ENCODE measurements at regions not wholly inside any gene's neighbourhood (a gene's known extent, or its start where the extent isn't known, plus 50 kb on each side); places are given as distances from the start of the nearest gene placed in this dataset. TPM values are rescaled to one million over a fixed set of nuclear protein-coding genes. Genes with fewer than 3 reads are reported as not detected.

Small RNA genes in the stretch of these regions (small RNA-seq; reads per million reads assigned to genes)
- gene AC096577.2, result not detected
- gene RNU6-351P, result not detected

Data from GM12878 (cell line).